ENCODE measurements at regions not wholly inside any gene's neighbourhood (a gene's known extent, or its start where the extent isn't known, plus 50 kb on each side); places are given as distances from the start of the nearest gene placed in this dataset.

DNA sequence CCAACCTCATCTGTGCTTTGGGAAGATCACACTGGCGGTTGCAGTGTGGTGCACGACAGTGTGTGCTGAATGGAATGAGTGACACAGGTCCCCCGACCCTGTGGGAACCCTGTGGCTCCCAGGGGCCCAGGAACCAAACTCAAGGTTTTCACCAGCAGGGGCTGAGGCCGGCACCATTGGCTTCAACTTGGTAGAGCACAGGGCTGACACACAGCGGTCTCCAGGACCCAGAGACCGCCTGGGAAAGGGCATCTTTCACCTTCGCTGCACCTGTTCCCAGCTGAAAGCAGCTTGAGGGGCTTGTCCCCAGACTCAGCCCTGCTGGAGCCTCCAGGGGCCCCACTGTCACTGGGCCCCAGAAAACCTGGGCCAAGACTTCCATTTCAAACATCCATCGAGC is 59.0 kb upstream of the ODC1 start:
- DNase-seq (ENCODE audit: low read depth, low spot score): no peak
- ChIA-PET CTCF (no interaction called here), POLR2A (no interaction called here)
- H3K27me3 ChIP-seq (ENCODE audit: control insufficient read depth, insufficient read depth, low read length): no peaks in the 10 kb centered on the region
- no peak overlapping the region for H3K27ac ChIP-seq (ENCODE audit: low read length)
- no peaks in the 10 kb centered on the region for H3K9me3 ChIP-seq (ENCODE audit: control insufficient read depth, insufficient read depth, low read depth, low read length)
- H3K4me3 ChIP-seq (ENCODE audit: low read depth in 2 of 2, low read length in 2 of 2): no peak overlapping the region
- no TSS peak for BruUV-seq (replicated peaks)
- ATAC-seq: no peak
- TF ChIP-seq, protein P1, sequence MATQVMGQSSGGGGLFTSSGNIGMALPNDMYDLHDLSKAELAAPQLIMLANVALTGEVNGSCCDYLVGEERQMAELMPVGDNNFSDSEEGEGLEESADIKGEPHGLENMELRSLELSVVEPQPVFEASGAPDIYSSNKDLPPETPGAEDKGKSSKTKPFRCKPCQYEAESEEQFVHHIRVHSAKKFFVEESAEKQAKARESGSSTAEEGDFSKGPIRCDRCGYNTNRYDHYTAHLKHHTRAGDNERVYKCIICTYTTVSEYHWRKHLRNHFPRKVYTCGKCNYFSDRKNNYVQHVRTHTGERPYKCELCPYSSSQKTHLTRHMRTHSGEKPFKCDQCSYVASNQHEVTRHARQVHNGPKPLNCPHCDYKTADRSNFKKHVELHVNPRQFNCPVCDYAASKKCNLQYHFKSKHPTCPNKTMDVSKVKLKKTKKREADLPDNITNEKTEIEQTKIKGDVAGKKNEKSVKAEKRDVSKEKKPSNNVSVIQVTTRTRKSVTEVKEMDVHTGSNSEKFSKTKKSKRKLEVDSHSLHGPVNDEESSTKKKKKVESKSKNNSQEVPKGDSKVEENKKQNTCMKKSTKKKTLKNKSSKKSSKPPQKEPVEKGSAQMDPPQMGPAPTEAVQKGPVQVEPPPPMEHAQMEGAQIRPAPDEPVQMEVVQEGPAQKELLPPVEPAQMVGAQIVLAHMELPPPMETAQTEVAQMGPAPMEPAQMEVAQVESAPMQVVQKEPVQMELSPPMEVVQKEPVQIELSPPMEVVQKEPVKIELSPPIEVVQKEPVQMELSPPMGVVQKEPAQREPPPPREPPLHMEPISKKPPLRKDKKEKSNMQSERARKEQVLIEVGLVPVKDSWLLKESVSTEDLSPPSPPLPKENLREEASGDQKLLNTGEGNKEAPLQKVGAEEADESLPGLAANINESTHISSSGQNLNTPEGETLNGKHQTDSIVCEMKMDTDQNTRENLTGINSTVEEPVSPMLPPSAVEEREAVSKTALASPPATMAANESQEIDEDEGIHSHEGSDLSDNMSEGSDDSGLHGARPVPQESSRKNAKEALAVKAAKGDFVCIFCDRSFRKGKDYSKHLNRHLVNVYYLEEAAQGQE (IDR thresholded peaks at IDR 0.05; ENCODE audit: insufficient read depth in 1 of 2, low read depth in 2 of 2, low read length in 1 of 2): no peak
- TF ChIP-seq TCF7L2 (IDR thresholded peaks at IDR 0.05; ENCODE audit: low read depth, low read length) (no peak), POLR2AphosphoS5 (IDR thresholded peaks at IDR 0.05; ENCODE audit: low read depth, low read length) (no peak), SIN3A (IDR thresholded peaks at IDR 0.05; ENCODE audit: borderline replicate concordance, insufficient read depth, low read depth, low read length) (no peak)
- TF ChIP-seq, protein P2, sequence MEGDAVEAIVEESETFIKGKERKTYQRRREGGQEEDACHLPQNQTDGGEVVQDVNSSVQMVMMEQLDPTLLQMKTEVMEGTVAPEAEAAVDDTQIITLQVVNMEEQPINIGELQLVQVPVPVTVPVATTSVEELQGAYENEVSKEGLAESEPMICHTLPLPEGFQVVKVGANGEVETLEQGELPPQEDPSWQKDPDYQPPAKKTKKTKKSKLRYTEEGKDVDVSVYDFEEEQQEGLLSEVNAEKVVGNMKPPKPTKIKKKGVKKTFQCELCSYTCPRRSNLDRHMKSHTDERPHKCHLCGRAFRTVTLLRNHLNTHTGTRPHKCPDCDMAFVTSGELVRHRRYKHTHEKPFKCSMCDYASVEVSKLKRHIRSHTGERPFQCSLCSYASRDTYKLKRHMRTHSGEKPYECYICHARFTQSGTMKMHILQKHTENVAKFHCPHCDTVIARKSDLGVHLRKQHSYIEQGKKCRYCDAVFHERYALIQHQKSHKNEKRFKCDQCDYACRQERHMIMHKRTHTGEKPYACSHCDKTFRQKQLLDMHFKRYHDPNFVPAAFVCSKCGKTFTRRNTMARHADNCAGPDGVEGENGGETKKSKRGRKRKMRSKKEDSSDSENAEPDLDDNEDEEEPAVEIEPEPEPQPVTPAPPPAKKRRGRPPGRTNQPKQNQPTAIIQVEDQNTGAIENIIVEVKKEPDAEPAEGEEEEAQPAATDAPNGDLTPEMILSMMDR (IDR thresholded peaks at IDR 0.05): no peak
- no peaks in the 10 kb centered on the region for H3K36me3 ChIP-seq (ENCODE audit: control insufficient read depth, insufficient read depth, low read length)
- H3K4me1 ChIP-seq (ENCODE audit: control insufficient read depth, insufficient read depth, low read length): no peaks in the 10 kb centered on the region
- in situ Hi-C loops (cut with HindIII; ENCODE audit: low pct_unique_long_range_greater_than_20kb, low sequenced_read_pairs): no loop called here
- intact Hi-C loops (cut with micrococcal nuclease; ENCODE audit: unreplicated experiment): no loop called here

DNA sequence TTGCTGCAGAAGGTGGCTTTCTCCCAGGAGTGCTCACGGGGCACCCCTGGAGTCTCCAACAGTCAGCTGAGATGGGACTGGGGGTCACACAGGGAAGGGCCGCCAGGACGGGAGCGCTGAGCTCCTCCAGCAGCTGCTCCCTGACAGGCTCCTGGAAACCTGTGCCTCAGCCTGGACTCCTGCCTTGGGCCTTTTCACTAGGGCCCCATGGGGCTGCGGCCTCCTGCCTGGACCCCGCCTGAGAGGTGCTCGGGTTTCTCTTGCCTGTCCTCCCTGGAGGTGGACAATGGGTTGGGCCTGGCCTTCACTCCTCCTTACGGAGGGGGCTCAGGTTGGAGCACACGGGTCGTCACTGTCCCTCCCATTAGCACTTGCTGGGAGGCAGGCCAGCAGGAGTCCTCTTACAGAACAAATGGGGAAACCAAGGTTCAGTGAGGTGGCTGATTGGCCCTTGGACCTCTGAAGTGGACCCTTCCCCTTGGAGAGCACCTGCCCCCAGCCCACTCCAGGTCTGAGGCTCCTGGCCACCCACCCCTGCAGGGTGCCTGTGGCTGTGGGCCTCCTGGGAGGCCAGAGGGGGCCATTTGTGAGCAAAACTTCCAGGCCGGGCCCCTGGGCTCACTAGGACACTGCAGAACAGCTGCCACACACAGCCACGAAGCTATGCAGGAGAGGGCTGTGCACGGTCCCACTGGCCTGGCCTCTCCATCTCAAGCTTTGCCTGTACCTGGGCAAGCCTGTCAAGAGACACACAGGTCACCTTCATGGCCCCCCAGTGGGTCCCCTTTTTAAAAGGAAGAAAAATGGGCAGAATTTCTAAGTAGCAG is 57.1 kb upstream of the ODC1 start:
- intact Hi-C loops (cut with micrococcal nuclease; ENCODE audit: unreplicated experiment) (no loop called here), in situ Hi-C loops (cut with HindIII; ENCODE audit: low pct_unique_long_range_greater_than_20kb, low sequenced_read_pairs) (no loop called here)
- no TSS peak for BruUV-seq (replicated peaks)
- Histone ChIP-seq H3K4me3 (ENCODE audit: low read depth in 2 of 2, low read length in 2 of 2) (no peak overlapping the region), H3K27me3 (ENCODE audit: control insufficient read depth, insufficient read depth, low read length) (no peaks in the 10 kb centered on the region), H3K9me3 (ENCODE audit: control insufficient read depth, insufficient read depth, low read depth, low read length) (no peaks in the 10 kb centered on the region), H3K27ac (ENCODE audit: low read length) (no peak overlapping the region), H3K4me1 (ENCODE audit: control insufficient read depth, insufficient read depth, low read length) (no peaks in the 10 kb centered on the region), H3K36me3 (ENCODE audit: control insufficient read depth, insufficient read depth, low read length) (no peaks in the 10 kb centered on the region)
- TF ChIP-seq TCF7L2 (IDR thresholded peaks at IDR 0.05; ENCODE audit: low read depth, low read length) (no peak), POLR2AphosphoS5 (IDR thresholded peaks at IDR 0.05; ENCODE audit: low read depth, low read length) (no peak), SIN3A (IDR thresholded peaks at IDR 0.05; ENCODE audit: borderline replicate concordance, insufficient read depth, low read depth, low read length) (no peak)
- TF ChIP-seq, protein P1 (IDR thresholded peaks at IDR 0.05; ENCODE audit: insufficient read depth in 1 of 2, low read depth in 2 of 2, low read length in 1 of 2): no peak
- TF ChIP-seq, protein P2 (IDR thresholded peaks at IDR 0.05): no peak
- no peak for ATAC-seq
- ChIA-PET CTCF (no interaction called here), POLR2A (no interaction called here)
- DNase-seq (ENCODE audit: low read depth, low spot score): no peak
